DOHH2 (cell line): ENCODE measurements at regions not wholly inside any gene's neighbourhood (a gene's known extent, or its start where the extent isn't known, plus 50 kb on each side); places are given as distances from the start of the nearest gene placed in this dataset.
"Not testable (repeated sequence)": the region's sequence is repeated elsewhere in the genome, so short reads cannot be mapped to it uniquely, and the experiment has no call there.

Source experiments
- H3F3A ChIP-seq: fragments of 200-600 bp; sonication (generic), shearing (Covaris generic); 2 replicates; pipeline ENCODE4 v1.6.0; 2016; ENCODE audit warnings: antibody characterized with exemption, mild to moderate bottlenecking; ENCODE audit not compliant: control insufficient read depth, insufficient read depth
- H3K27ac ChIP-seq: fragments of 200-600 bp; sonication (generic); 2 replicates; pipeline ENCODE4 v1.5.1; 2014; ENCODE audit warnings: low read depth, mild to moderate bottlenecking, low read length, moderate library complexity
- H3K27me3 ChIP-seq: fragments of 200-600 bp; sonication (generic); 2 replicates; pipeline ENCODE4 v1.6.1; 2014; ENCODE audit warnings: mild to moderate bottlenecking, low read length, mixed read lengths; ENCODE audit not compliant: control insufficient read depth
- H3K36me3 ChIP-seq: fragments of 200-600 bp; sonication (generic); 2 replicates; pipeline ENCODE4 v1.6.1; 2014; ENCODE audit warnings: mild to moderate bottlenecking, low read length, moderate library complexity, mixed read lengths; ENCODE audit not compliant: control insufficient read depth
- H3K4me1 ChIP-seq: fragments of 200-600 bp; sonication (generic); 2 replicates; pipeline ENCODE4 v1.6.1; 2014; ENCODE audit warnings: mild to moderate bottlenecking, low read length, mixed read lengths; ENCODE audit not compliant: control insufficient read depth
- H3K4me2 ChIP-seq: fragments of 200-600 bp; sonication (generic); 2 replicates; pipeline ENCODE4 v1.6.0; 2014; ENCODE audit warnings: mild to moderate bottlenecking, low read length, moderate library complexity
- H3K4me3 ChIP-seq: fragments of 200-600 bp; sonication (generic); 2 replicates; pipeline ENCODE4 v1.5.1; 2014; ENCODE audit warnings: mild to moderate bottlenecking, low read length, mixed read lengths
- H3K79me2 ChIP-seq: fragments of 200-600 bp; sonication (generic); 2 replicates; pipeline ENCODE4 v1.6.1; 2014; ENCODE audit warnings: mild to moderate bottlenecking, low read length, mixed read lengths; ENCODE audit not compliant: control insufficient read depth
- H3K9me2 ChIP-seq: fragments of 200-600 bp; sonication (generic); replicated peaks from 2 replicates; pipeline ENCODE4 v1.6.1; 2014; ENCODE audit warnings: mild to moderate bottlenecking, low read length, mixed read lengths; ENCODE audit not compliant: control insufficient read depth
- H3K9me3 ChIP-seq: fragments of 200-600 bp; sonication (generic); 2 replicates; pipeline ENCODE4 v1.6.1; 2014; ENCODE audit warnings: antibody characterized with exemption, low read length, mixed read lengths; ENCODE audit not compliant: control insufficient read depth, insufficient read depth
- H4K20me1 ChIP-seq: fragments of 200-600 bp; sonication (generic); 2 replicates; pipeline ENCODE4 v1.6.0; 2014; ENCODE audit warnings: low read depth, mild to moderate bottlenecking, antibody characterized with exemption, low read length, moderate library complexity; ENCODE audit not compliant: control insufficient read depth, insufficient read depth
- CTCF ChIP-seq: fragments of 200-600 bp; sonication (generic); IDR thresholded peaks from one replicate; pipeline ENCODE4 v1.5.1; 2014; ENCODE audit warnings: antibody characterized with exemption, mild to moderate bottlenecking, low read depth, low read length; ENCODE audit not compliant: poor library complexity, severe bottlenecking
- EZH2phosphoT487 ChIP-seq: fragments of 200-600 bp; sonication (generic); IDR thresholded peaks from 2 replicates; pipeline ENCODE4 v1.6.1; 2017; ENCODE audit warnings: borderline replicate concordance, mild to moderate bottlenecking, antibody characterized with exemption, low read length, moderate library complexity, mixed read lengths

DNA sequence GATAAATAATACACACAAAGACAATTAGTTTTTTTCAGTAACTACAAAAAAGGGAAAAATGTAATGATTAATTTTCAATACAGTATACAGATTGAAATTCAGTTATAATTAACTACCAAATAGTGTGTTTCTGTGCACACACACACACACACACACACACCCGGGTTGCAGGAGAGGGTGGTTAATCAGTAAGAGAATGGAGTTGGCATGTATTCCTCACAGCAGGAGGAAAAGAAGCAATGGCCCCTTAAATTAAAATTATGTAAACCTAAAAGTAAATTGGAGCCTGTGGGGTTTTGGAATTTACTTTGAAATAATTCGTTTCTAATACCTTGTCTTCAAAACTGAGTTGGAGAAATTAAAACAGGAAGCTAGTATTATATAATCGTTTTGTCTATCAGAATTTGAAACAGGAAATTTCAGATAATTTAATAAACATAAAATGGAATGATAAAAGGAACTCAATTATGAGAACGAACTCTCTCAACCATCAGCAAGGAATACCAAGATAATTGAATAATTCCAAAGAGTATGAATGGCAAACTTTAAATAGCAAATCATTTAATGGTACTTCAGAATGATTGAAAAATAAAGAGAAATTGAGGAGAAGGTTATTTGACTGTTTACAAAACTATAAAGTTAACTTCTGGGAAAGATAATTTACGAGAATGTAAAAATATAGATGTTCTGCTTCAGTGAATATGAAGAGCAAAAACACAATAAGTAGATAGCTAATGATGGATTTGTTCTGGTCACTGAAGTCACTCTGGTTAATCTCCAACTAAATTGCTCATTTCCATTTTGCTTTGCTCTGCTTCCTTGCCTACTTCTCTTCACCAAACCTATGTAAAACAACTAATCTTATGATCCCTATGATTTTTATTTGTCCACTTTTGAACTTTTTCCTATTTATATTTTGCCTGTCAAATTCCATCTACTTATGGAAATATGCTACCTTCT, 547.9 kb upstream of the ZP4 start:
- Histone ChIP-seq H3K4me1 (no peaks in the 10 kb centered on the region), H3K36me3 (no peaks in the 10 kb centered on the region), H3K9me3 (no peaks in the 10 kb centered on the region), H3K9me2 (no peaks in the 10 kb centered on the region), H3K4me3 (no peak overlapping the region), H3F3A (no peaks in the 10 kb centered on the region), H3K27me3 (no peaks in the 10 kb centered on the region), H3K27ac (no peak overlapping the region), H4K20me1 (no peaks in the 10 kb centered on the region), H3K79me2 (no peaks in the 10 kb centered on the region), H3K4me2 (no peak overlapping the region)
- no peak for TF ChIP-seq EZH2phosphoT487
- TF ChIP-seq CTCF = no peak

- H4K20me1 ChIP-seq, H3K79me2 ChIP-seq, H3K27me3 ChIP-seq, H3F3A ChIP-seq, H3K4me2 ChIP-seq, H3K9me2 ChIP-seq, H3K4me1 ChIP-seq, H3K4me3 ChIP-seq, H3K27ac ChIP-seq, H3K9me3 ChIP-seq, H3K36me3 ChIP-seq: not testable (repeated sequence)
Observed at GRCh38 chr1:238429703-238430102, 539.0 kb upstream of the ZP4 start.

- Histone ChIP-seq H3K9me3 (no peaks in the 10 kb centered on the region), H3K4me1 (no peaks in the 10 kb centered on the region), H3K36me3 (no peaks in the 10 kb centered on the region), H3K4me3 (no peak overlapping the region), H3F3A (no peaks in the 10 kb centered on the region), H3K27ac (no peak overlapping the region), H3K9me2 (no peaks in the 10 kb centered on the region), H4K20me1 (no peaks in the 10 kb centered on the region), H3K27me3 (no peaks in the 10 kb centered on the region), H3K79me2 (no peaks in the 10 kb centered on the region), H3K4me2 (no peak overlapping the region)
- TF ChIP-seq EZH2phosphoT487 = no peak
- TF ChIP-seq CTCF = no peak
Observed at GRCh38 chr1:238419209-238419608, 528.5 kb upstream of the ZP4 start.

DNA sequence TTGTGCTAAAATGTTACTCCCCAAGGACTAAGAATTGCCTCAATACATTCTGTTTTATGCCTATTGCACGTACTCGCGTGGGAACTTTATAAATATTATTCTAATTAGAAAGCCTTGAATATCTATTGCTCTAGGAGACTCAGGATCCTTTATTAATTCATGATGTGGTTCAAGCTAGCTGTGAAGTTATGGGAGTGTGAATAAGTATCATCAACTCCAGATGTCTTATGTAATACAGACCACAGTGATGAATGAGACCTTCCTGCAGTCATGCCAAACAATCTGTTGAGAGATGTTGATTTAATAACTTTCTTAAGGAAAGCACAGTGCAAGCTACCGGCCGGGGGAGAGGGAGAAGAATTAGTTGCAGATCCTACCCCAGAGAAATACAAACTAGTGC, 519.2 kb upstream of the ZP4 start:
- Histone ChIP-seq H3K79me2 (no peaks in the 10 kb centered on the region), H3K27ac (no peak overlapping the region)

More for the DNA sequence above, 519.2 kb upstream of the ZP4 start:
- Histone ChIP-seq H3F3A (no peaks in the 10 kb centered on the region), H4K20me1 (no peaks in the 10 kb centered on the region), H3K4me3 (no peak overlapping the region), H3K27me3 (no peaks in the 10 kb centered on the region), H3K4me1 (no peaks in the 10 kb centered on the region), H3K9me3 (peaks cover 6% of the 10 kb centered on the region; the same call in 1 of the 2 replicates), H3K4me2 (no peak overlapping the region), H3K9me2 (no peaks in the 10 kb centered on the region), H3K36me3 (no peaks in the 10 kb centered on the region)
- TF ChIP-seq CTCF = no peak
